HT1080 (cell line): ENCODE measurements at regions not wholly inside any gene's neighbourhood (a gene's known extent, or its start where the extent isn't known, plus 50 kb on each side); places are given as distances from the start of the nearest gene placed in this dataset.

Experiments used
- DNase-seq: peaks from one replicate; pipeline ENCODE4 v3.0.0-alpha.2; 2015; ENCODE audit warnings: low read depth

- no peak for DNase-seq
Observed at GRCh38 chr7:130990178-130990832, 256.3 kb upstream of the KLF14 start.

GRCh38 chr7:130993671-130994365, 259.8 kb upstream of the KLF14 start:
- DNase-seq = no peak

GRCh38 chr7:130994378-130995115, 260.5 kb upstream of the KLF14 start:
- no peak for DNase-seq

- no peak for DNase-seq
Observed at GRCh38 chr7:130995252-130996081, 261.5 kb upstream of the KLF14 start.

DNA sequence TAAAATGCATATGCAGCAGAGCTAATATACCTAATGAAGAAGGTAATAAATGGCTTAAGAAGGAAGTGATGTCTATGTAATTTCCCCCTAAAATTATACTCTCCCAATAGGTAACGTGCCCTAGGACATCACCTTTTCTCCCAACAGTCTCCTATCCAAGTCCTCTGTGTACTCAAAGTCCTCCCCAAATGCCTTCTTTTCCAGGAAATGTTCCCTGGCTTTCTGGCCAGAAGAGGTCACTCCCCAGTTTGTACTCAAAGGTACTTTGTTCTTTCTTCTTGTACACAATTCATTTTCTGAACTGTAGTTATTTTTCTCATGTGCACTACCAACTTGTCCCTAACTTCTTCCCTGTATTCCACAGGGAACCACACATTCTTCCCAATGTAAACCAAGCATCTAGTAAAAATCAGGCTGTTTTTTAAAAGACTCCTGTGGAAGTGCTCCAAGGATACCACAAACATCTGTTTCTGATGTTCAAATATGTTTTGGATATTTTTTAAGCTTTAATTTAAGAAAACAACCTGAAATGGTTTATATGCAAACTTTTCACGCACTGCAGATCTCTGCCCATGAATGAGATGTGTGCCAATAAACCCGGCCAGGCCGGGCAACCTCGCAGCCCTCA, 262.3 kb upstream of the KLF14 start:
- DNase-seq = no peak

DNA sequence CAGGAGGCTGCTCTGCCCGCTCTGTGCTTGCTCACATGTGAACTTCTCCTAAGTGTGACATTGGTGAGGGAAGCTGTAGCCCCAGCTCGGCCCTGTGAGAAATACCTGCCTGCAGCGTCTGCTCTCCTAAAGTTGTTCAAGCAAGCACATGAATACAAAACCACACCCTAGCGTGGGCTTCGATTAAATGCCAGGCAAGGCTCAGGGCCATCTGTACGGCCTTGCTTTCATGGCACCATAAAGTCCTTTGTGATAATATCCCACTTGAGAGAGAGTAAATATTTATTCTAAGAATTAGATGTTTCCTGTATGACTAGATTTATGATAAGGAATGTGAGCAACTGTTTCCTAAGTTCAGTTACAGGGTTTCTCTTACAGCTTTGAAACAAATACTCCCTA, 262.8 kb upstream of the KLF14 start:
- peak; percentile 33 for DNase-seq

DNA sequence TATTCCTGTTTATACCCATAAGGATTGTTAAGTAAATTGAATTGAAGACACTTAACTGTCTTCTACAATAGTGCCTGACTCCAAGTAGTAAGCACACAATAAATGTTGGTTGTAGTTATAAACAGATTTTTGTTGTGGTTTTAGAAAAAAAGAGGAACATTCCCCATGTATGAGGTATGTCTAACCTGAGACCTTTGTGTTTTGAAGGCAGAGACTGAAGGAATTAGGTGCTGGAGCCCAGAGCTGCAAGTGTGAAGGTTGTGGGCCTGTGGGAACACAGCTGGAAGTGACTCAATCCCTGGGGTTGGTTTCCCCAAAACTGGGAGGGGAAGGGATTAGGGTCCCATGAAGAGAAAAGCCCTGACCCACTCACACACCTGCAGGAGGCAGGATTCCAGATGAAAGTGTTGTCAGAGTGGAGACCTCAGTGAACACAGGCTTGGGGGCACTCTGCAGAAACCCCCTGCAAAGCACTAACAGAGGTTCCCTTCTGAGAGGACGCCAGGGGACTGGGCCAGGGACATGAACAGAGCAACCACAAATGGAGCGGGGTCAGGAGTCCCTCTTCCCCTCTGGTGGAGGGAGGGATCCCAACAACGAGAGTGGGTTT, 265.1 kb upstream of the KLF14 start:
- peak; percentile 56 for DNase-seq

DNA sequence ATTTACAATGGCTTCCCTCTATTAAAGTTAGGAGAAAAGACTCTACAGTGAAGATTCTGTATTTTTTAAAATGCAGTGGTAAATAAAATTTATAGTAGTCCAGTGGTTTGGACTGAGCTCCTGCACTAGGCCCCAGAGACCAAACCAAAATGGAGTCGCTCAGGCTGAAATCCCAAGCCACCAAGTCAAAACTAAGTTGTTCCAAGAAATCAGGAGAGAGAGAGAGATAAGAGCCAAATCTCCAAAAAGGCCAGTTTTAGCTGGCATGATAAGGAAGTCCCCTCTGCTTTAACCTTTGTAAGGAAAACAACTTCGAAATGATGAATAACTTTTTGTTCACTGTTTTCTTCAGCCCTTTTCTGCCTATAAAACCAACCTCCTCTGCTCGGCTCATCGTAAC, 265.9 kb upstream of the KLF14 start:
- DNase-seq = no peak

GRCh38 chr7:131000389-131000788, 266.4 kb upstream of the KLF14 start:
- no peak for DNase-seq

- DNase-seq = no peak
Observed at GRCh38 chr7:131000873-131001272, 266.9 kb upstream of the KLF14 start.

DNA sequence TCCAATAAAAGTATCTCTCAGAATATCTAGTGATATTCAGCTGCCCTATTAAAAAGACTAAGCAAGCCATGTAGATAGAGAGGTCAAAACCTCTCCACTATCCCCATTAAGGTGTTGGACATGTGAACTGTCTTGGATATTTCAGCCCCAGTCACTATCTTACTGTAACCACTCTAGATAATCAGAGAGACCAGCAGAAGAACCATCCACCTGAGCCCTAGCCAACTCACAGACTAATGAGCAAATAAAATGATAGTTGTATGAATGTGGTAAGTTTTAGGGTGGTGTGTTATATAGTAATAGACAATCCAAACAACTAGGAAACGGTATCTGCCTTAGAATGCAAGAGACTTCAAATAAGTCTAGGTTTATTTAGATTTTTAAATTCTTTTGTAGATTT, 268.6 kb upstream of the KLF14 start:
- DNase-seq = no peak

DNA sequence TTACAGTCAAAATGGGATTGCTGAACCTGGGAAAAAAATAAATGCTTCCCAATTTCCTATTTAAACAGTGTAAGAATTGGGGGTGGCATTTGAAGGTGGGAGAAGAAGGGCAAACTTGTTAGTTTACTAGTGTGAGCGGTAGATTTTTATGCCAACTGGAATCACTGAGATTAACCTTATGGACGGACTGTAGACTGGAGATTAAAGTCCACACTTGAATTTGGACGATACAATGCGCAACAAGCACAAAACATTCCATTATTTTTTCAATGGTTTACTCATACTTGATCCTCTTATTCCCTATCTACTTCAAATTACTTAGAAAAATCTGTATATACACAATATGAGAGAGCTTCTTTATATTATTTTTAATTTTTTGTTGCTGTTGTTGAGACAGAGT, 269.6 kb upstream of the KLF14 start:
- no peak for DNase-seq

DNA sequence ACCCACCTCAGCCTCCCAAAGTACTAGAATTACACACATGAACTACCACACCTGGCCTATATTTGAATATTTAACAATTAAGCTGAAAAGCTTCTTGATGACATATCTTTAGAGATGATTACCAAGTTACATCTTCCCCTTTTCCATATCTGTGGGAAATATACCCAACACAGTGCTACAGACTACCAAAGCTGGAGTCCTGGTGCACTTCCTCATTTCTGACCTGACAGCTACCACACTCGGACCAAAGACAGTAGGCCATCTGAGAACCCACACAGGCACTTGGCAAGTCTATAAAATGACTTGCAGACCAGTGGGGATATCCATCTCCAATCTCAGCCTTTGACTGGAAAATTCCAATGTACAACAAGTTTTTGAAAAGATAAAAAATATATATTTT, 270.4 kb upstream of the KLF14 start:
- DNase-seq = no peak

DNA sequence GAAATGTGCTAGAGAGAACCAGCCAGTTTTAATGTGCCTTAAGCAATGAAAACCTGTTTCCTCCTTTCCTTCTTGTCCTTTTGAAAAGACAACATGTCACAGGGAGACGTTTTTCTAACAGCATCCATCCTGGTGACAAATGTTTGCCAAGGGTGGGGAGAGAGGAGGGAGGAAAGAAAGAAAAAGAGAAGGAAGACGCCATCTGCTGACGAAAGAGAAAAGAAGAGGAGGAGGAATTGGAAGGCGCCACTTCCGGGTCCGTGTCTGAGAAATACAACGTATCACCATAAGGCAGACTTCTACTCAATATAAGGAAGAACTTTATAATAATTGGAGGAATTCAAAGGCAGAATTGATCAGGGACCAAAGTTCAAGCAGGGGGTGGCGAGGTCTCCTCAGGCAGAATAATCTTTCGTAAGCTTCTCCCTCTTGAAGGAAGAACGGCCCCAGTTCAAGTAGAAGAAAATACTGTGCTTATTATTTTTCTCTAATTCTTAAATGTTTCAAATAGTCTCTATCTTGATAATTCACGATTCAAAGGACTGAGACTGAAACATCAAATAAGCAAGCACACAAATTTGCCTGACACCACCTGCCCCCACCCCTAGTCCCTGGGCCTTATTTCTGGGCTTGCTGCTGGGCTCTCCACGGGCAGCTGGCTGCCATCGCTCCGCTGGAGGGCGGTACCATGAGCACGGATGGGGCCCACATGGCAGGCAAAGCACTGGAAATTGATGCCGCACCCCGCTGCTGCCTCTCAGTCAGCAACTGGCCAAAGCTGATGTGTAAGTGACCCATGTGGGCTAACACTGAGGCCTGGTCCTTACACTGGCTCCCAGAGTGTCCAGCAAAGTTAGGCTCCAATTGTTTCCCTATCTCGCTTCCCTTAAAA, 273.7 kb upstream of the KLF14 start:
- peak; percentile 83 for DNase-seq

DNA sequence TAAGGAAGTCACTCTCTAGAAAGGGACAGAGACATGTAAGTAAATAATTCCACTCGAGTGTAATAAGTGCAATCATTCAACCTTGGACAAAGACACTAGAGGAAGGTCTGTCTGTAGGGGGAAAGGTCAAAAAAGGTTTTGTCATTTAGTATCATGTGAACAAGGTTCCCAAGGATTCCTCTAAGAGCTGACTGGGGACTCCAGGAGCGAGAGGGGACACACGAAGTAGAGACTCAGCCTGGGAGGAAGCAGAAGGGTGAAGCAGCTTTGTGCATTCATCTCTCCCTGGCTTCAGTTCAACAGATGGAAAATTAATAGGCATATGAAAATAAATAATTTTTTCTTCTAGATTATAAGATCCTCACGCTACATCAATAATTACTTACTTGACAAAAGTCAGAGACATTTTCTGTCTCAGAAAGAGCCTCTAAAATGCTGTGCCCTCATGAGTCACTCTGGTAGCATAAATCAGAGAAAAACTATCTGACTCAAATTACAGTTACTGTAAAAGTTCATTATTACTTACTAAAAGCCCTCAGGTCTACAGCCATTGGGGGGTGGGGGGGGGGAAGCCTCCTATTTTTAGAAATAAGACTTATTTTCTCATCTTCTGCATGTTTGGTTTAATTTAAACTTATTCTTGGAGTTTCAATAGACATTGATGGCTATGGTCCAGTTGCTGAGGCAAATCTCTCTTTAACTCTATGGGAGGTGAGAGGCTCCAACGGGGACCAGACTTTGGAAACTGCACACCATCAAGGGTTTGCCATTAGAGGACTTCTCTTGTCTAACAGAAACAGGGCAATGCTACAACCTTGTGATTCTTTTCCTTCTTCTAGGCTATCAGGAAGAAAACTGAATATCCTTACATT, 275.1 kb upstream of the KLF14 start:
- peak; percentile 42 for DNase-seq

DNA sequence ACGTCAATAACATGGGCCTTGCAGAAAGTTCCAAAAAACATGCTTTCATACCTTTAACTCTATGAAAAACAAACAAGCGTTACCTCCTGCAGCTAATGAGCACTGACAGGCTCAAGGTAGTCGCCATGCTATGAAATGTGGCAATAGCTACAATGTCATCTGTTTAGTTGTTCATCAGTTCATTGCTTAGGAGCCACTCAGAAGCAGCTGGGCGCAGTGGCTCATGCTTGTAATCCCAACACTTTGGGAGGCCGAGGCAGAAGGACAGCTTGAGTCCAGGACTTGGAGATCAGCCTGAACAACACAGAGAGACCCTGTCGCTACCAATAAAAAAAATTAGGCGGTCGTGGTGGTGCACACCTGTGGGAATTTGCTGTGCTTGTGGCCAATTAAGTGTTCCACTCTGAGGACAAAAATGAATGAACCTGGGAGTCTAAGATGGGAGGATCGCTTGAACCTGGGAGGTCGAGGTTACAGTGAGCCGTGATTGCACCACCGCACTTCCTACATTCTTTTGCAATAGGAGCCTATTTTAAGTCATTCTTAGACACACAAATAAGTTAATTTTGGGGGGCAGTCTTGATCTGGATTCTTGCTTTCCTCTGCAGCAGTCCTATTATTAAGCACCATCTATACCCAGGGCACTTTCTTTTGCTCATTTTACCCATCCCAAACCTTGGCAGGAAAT, 276.2 kb upstream of the KLF14 start:
- DNase-seq = no peak

GRCh38 chr7:131010717-131011431, 276.9 kb upstream of the KLF14 start:
- DNase-seq = no peak

- no peak for DNase-seq
Observed at GRCh38 chr7:131011432-131011742, 277.4 kb upstream of the KLF14 start.
